ENCODE measurements at regions not wholly inside any gene's neighbourhood (a gene's known extent, or its start where the extent isn't known, plus 50 kb on each side); places are given as distances from the start of the nearest gene placed in this dataset.

- DNase-seq, result no peak
Observed at GRCh38 chr10:128286141-128286761, 160.0 kb upstream of the MKI67 start.

GRCh38 chr10:128286762-128287500 lies 160.7 kb upstream of the MKI67 start:
- no peak for DNase-seq

- no peak for DNase-seq
Observed at GRCh38 chr10:128287921-128288320, 161.7 kb upstream of the MKI67 start.

- DNase-seq, result no peak
Observed at GRCh38 chr10:128289621-128290020, 163.4 kb upstream of the MKI67 start.

- DNase-seq, result no peak
Observed at GRCh38 chr10:128295003-128295402, 168.8 kb upstream of the MKI67 start.

- no peak for DNase-seq
Observed at GRCh38 chr10:128296253-128297007, 170.2 kb upstream of the MKI67 start.

GRCh38 chr10:128297709-128298378 lies 171.6 kb upstream of the MKI67 start:
- no peak for DNase-seq

- no peak for DNase-seq
Observed at GRCh38 chr10:128298587-128298986, 172.4 kb upstream of the MKI67 start.

- no peak for DNase-seq
Observed at GRCh38 chr10:128300290-128300824, 174.1 kb upstream of the MKI67 start.

- DNase-seq, result no peak
Observed at GRCh38 chr10:128301051-128301450, 174.8 kb upstream of the MKI67 start.

- DNase-seq, result no peak
Observed at GRCh38 chr10:128302808-128303207, 176.6 kb upstream of the MKI67 start.

GRCh38 chr10:128304271-128304670 lies 178.0 kb upstream of the MKI67 start:
- no peak for DNase-seq

GRCh38 chr10:128305601-128306345 lies 179.6 kb upstream of the MKI67 start:
- no peak for DNase-seq

- no peak for DNase-seq
Observed at GRCh38 chr10:128306535-128306934, 180.3 kb upstream of the MKI67 start.

GRCh38 chr10:128306966-128307365 lies 180.7 kb upstream of the MKI67 start:
- no peak for DNase-seq

- no peak for DNase-seq
Observed at GRCh38 chr10:128307820-128308219, 181.6 kb upstream of the MKI67 start.

GRCh38 chr10:128310971-128311658 lies 184.9 kb upstream of the MKI67 start:
- no peak for DNase-seq

GRCh38 chr10:128312250-128312649 lies 186.0 kb upstream of the MKI67 start:
- no peak for DNase-seq

- no peak for DNase-seq
Observed at GRCh38 chr10:128314686-128315085, 188.5 kb upstream of the MKI67 start.

GRCh38 chr10:128316121-128316726 lies 190.0 kb upstream of the MKI67 start:
- no peak for DNase-seq

- no peak for DNase-seq
Observed at GRCh38 chr10:128316925-128317324, 190.7 kb upstream of the MKI67 start.

Measured in NCI-H524 (cell line).